ENCODE measurements at regions not wholly inside any gene's neighbourhood (a gene's known extent, or its start where the extent isn't known, plus 50 kb on each side); places are given as distances from the start of the nearest gene placed in this dataset.
"Not testable (repeated sequence)": the region's sequence is repeated elsewhere in the genome, so short reads cannot be mapped to it uniquely, and the experiment has no call there.

DNA sequence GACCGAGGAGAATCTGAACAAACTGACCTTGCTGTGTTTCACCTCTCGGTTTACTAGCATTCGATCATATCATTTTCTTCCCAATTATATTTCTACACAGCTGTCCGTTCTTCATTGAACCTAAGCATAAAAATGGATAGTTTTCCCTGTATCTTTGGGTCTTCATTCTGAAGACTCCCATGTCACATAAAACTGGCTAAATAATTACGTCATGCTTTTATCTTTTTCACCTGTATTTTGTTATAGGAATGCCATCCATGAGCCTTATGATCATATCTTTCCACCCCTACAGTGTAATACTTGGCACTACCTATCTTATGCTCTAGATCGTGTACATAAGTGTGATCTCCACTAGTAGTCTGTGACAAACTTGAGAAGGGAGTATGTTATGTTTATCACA is 456.1 kb downstream of the FGF13 start:
- TF ChIP-seq POLR2AphosphoS5 (IDR thresholded peaks at IDR 0.05) (no peak), POLR2A (IDR thresholded peaks at IDR 0.05) (no peak), EP300 (IDR thresholded peaks at IDR 0.05) (no peak)
- TF ChIP-seq, protein P1, sequence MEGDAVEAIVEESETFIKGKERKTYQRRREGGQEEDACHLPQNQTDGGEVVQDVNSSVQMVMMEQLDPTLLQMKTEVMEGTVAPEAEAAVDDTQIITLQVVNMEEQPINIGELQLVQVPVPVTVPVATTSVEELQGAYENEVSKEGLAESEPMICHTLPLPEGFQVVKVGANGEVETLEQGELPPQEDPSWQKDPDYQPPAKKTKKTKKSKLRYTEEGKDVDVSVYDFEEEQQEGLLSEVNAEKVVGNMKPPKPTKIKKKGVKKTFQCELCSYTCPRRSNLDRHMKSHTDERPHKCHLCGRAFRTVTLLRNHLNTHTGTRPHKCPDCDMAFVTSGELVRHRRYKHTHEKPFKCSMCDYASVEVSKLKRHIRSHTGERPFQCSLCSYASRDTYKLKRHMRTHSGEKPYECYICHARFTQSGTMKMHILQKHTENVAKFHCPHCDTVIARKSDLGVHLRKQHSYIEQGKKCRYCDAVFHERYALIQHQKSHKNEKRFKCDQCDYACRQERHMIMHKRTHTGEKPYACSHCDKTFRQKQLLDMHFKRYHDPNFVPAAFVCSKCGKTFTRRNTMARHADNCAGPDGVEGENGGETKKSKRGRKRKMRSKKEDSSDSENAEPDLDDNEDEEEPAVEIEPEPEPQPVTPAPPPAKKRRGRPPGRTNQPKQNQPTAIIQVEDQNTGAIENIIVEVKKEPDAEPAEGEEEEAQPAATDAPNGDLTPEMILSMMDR (IDR thresholded peaks at IDR 0.05): no peak
- WGBS, 2 donors (ENCODE audit: low coverage in 1 of 2): 76 to 84% methylated on average over 5 to 6 of the region's 6 CpGs
- ATAC-seq: no peak
- no peaks in the 10 kb centered on the region for H3K27me3 ChIP-seq
- H3K27ac ChIP-seq: no peak overlapping the region
- H3K4me1 ChIP-seq: no peaks in the 10 kb centered on the region
- H3K4me3 ChIP-seq: no peak overlapping the region
- no peaks in the 10 kb centered on the region for H3K9me3 ChIP-seq
- no peaks in the 10 kb centered on the region for H3K36me3 ChIP-seq

DNA sequence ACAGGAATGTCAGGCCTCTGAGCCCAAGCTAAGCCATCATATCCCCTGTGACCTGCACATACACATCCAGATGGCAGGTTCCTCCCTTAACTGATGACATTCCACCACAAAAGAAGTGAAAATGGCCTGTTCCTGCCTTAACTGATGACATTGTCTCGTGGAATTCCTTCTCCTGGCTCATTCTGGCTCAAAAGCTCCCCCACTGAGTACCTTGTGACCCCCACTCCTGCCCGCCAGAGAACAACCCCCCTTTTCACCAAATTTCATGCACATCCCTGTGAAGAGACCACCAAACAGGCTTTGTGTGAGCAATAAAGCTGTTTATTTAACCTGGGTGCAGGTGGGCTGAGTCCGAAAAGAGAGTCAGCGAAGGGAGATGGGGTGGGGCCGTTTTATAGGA is 447.4 kb downstream of the FGF13 start:
- H3K9me3 ChIP-seq, H3K27me3 ChIP-seq, H3K4me3 ChIP-seq, H3K27ac ChIP-seq, ATAC-seq, H3K4me1 ChIP-seq, H3K36me3 ChIP-seq: not testable (repeated sequence)
- 60% methylated on average over 1 of the region's 5 CpGs; no CpG with 5 or more reads in 1 of the 2 donors for WGBS, 2 donors (ENCODE audit: low coverage in 1 of 2)

DNA sequence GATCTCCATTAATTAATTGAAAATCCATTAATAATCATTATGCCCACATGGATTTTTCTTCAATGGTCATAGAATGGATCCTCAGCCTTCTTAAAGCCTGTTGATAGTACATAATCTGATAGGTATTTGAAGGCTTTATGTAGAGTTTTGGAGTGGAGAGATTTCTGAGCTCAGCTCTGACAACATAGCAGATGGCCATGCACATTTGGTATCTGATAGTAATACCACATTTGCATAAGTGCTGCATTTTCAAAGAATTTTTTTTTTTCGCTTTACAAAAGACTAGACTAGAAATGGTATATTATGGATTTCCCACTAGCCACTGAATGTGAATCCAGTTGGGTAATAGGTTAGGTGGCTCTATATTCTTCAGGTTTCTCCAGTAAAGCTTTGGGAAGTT is 440.6 kb downstream of the FGF13 start:
- Histone ChIP-seq H3K27me3 (no peaks in the 10 kb centered on the region), H3K4me3 (no peak overlapping the region), H3K36me3 (no peaks in the 10 kb centered on the region), H3K9me3 (no peaks in the 10 kb centered on the region), H3K4me1 (no peaks in the 10 kb centered on the region), H3K27ac (no peak overlapping the region)
- TF ChIP-seq, protein P1 (IDR thresholded peaks at IDR 0.05): no peak
- TF ChIP-seq EP300 (IDR thresholded peaks at IDR 0.05): no peak
- no peak for TF ChIP-seq POLR2A (IDR thresholded peaks at IDR 0.05)
- TF ChIP-seq POLR2AphosphoS5 (IDR thresholded peaks at IDR 0.05): no peak
- no peak for ATAC-seq
- 88 to 100% methylated on average over 1 of the region's 1 CpG for WGBS, 2 donors (ENCODE audit: low coverage in 1 of 2)

DNA sequence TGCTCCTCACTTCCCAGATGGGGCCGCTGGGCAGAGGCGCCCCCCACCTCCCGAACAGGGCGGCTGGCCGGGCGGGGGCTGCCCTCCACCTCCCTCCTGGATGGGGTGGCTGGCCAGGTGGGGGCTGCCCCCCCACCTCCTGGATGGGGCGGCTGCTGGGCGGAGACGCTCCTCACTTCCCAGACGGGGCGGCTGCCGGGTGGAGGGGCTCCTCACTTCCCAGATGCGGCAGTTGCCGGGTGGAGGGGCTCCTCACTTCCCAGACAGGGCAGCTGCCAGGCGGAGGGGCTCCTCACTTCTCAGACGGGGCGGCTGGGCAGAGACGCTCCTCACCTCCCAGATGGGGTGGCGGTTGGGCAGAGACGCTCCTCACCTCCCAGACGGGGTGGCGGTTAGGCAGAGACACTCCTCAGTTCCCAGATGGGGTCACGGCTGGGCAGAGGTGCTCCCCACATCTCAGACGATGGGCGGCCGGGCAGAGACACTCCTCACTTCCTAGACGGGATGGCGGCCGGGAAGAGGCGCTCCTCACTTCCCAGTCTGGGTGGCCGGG is 428.8 kb downstream of the FGF13 start:
- H3K36me3 ChIP-seq, H3K4me1 ChIP-seq, H3K4me3 ChIP-seq, H3K27ac ChIP-seq, H3K27me3 ChIP-seq, ATAC-seq, H3K9me3 ChIP-seq: not testable (repeated sequence)
- WGBS, 2 donors (ENCODE audit: low coverage in 1 of 2): no CpG with 5 or more reads among the region's 31 CpGs

DNA sequence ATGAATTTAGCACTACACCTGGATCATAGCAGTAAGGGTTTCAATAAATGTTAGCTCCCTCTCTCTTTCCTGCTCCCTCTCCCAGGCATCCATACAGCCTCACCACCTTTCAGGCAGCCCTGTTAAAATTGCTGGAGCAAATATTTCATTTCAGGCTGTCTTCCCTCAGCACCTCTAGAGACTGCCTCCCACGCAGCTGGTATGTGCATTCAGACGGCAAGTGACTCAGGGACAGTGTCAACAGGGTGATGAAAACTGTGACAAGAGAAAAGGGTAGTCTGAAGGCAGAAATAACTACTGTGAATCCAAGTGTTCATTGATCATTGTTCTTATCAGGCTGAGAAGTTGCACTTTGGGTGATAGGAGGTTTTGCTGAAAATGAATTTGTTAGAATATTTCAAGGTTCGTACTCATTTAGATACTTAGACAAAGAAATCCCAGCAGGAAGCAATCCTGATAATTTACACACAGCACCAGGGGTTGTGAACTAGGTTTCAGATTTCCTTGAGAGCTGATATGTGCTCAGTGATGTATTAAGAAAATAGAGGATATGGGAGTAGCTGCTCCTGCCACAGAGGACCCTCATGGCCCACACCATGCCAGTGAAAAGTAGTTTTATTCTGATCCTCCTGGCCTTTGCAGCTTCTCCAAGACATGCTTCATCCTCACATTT is 424.2 kb downstream of the FGF13 start:
- Histone ChIP-seq H3K36me3 (no peaks in the 10 kb centered on the region), H3K4me1 (no peaks in the 10 kb centered on the region), H3K9me3 (no peaks in the 10 kb centered on the region), H3K27ac (no peak overlapping the region), H3K27me3 (no peaks in the 10 kb centered on the region), H3K4me3 (no peak overlapping the region)
- 22 to 39% methylated on average over 1 to 3 of the region's 3 CpGs for WGBS, 2 donors (ENCODE audit: low coverage in 1 of 2)
- ATAC-seq: no peak
- TF ChIP-seq POLR2A (IDR thresholded peaks at IDR 0.05) (no peak), EP300 (IDR thresholded peaks at IDR 0.05) (no peak), POLR2AphosphoS5 (IDR thresholded peaks at IDR 0.05) (no peak)
- TF ChIP-seq, protein P1 (IDR thresholded peaks at IDR 0.05): no peak

DNA sequence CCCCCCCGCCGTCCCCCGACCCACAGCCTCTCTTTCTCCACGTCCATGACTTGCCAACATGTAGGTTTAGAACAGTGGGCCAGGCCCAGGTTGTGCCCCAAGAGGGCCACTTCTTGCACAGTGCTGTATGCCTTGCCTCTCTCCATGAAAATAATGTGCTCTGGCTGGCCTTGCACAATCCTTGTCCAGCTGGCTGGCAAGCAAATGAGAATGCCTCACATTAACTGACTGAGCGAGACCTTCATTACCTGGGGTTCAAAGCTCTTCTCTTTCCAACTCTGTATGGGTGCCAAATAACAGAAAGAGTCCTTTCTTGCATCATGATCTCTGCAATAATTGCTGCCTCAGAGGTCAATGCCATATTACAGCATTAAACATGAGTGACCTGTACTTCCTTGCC is 416.6 kb downstream of the FGF13 start:
- H3K36me3 ChIP-seq: no peaks in the 10 kb centered on the region
- WGBS, 2 donors (ENCODE audit: low coverage in 1 of 2): 83% methylated on average over 1 of the region's 5 CpGs; no CpG with 5 or more reads in 1 of the 2 donors
- no peak overlapping the region for H3K27ac ChIP-seq
- TF ChIP-seq POLR2A (IDR thresholded peaks at IDR 0.05): no peak
- TF ChIP-seq, protein P1 (IDR thresholded peaks at IDR 0.05): no peak
- no peak for TF ChIP-seq POLR2AphosphoS5 (IDR thresholded peaks at IDR 0.05)
- TF ChIP-seq EP300 (IDR thresholded peaks at IDR 0.05): no peak
- no peak overlapping the region for H3K4me3 ChIP-seq
- no peak for ATAC-seq
- no peaks in the 10 kb centered on the region for H3K9me3 ChIP-seq
- no peaks in the 10 kb centered on the region for H3K27me3 ChIP-seq
- no peaks in the 10 kb centered on the region for H3K4me1 ChIP-seq
